GM18909 (cell line): ENCODE measurements at regions not wholly inside any gene's neighbourhood (a gene's known extent, or its start where the extent isn't known, plus 50 kb on each side); places are given as distances from the start of the nearest gene placed in this dataset.
"Not testable (repeated sequence)": the region's sequence is repeated elsewhere in the genome, so short reads cannot be mapped to it uniquely, and the experiment has no call there.

Experiments used
- ATAC-seq: cut with Tn5 transposase; IDR thresholded peaks from one replicate; pipeline ENCODE4 v1.9.1; 2021; ENCODE audit warnings: mild to moderate bottlenecking; ENCODE audit not compliant: unreplicated experiment, poor library complexity

GRCh38 chr1:185681034-185681633 lies 53.1 kb upstream of the HMCN1 start:
- ATAC-seq, result peak; percentile 69

GRCh38 chr1:185680453-185680852 lies 53.7 kb upstream of the HMCN1 start:
- ATAC-seq, result no peak

DNA sequence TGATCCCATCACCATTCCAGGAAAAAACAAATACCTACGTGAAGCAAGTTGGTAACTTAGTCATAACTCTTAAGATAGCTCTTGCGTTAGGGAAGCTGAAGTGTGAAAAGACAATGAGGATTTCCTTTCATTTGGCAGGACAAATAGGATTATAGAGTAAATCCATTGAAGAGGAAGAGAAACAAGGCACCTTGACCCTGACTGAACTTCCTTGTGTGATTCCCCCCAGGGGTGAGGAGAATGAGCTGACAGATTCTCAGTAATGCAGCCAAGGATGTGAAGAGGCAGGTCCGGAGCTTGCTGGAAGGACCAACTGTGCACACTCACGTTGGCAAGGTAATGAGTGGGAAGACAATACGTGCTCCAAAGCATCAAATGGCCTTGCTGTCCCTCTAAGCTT lies 55.0 kb upstream of the HMCN1 start:
- ATAC-seq, result no peak

- no peak for ATAC-seq
These were observed 57.2 kb upstream of the HMCN1 start for GRCh38 chr1:185676969-185677368.

GRCh38 chr1:185674201-185674600 lies 60.0 kb upstream of the HMCN1 start:
- ATAC-seq, result peak; percentile 79

DNA sequence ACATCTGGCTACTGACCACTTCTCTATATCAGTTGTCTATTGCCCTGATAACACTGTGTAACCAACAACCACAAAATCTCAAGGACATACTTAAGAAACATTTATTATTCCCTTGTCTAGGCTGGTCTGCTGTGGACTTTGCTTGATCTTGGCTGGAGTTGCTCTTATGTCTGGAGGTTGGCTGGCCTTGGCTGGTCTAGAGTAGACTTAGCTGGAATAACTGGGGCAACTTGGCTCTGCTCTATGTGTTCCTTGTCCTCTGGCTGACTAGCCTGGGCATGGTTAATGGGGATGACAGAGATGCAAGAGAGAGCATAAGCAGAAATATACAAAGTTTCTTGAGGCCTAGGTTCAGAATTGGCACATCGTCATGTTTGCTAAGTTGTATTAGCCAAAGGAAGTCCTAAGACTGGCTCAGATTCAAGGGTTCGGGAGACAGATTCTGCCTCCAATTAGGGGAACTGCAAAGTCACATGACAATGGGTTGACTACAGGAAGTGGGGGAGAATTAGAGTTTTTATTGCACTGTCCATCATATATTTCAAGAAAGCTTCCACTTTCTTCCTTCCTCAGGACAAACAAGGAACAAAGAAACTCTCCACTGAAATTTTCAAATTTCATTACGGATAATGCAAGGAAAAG lies 61.4 kb upstream of the HMCN1 start:
- no peak for ATAC-seq

DNA sequence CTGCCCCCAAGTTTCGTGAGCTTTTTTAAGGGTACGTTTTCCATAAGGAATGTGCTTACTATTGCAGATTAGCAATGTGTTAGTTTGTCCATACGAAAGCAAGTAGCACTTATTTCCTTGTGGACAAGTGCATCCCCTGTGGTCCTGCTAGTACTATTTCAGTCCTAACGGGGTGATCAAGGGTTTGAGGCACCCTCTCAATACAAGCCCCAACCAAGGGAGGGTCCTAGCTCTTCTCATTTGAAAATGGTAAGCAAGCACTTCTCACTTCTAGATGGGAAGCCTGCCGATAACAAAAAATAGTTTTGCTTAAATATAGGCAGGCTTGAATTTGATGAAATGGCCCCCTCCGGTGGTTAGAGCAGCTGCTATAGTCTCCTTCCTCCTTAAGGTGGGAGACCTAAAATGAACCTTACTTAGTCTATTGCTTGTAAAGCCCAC lies 64.0 kb upstream of the HMCN1 start:
- peak; percentile 59 for ATAC-seq

DNA sequence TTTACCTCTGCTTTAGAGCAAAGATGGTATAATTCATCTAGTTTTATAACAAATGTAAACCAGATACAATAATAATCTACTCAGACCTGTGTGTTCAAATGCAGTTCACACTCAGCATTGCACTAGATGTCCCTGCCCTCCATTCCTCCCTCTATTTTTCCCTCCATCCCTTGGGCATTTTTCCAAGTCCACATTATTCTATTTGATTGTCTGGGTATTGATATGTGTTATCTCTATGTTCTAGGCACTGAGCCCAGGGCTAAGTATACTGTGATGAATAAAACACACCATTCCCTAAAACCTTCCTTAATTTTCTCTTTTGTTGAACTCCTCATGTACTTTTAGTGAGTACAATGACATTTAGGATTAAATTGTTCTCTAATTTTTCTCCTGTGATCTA lies 66.2 kb upstream of the HMCN1 start:
- ATAC-seq, result no peak

DNA sequence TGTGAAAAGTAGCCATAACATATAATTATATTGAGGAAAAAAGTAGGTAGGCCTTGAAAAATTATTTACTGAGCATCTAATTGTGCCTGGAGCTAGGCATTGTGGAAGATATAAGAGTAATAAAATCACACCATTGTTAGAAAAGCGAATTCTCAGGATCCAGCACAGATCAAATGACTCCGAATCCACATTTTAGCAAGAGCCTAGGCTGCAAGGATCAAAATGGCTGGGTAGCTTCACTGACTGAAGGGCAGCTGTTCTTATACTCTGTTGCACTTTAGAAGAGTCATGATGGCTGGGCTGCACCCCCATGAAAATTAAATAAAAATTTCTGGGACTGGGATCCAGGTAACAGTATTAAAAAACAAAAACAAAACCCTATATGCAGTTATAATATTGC lies 67.6 kb upstream of the HMCN1 start:
- no peak for ATAC-seq

DNA sequence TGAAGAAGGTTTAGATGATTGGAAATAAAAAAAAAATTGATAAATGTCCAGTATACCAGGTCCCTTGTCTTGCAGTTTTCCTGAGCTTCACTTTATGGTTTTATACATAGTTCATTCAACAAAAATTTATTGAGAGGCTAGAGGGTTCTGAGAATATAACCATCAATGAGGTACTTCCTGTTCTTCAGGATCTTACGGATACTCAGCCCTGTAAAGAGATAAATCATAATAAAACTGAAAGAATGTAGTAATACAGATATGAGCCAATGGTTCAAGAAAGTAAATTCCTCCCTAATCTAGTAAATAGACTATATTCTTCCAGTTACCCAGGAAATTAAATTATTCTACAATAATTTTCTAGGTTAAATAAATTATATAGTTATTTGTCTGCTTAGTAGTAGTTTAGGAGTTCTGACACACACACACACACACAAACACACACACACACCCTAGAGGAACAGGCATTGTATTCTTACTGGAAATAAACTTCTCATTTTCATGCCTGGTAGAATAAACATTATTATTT lies 70.4 kb upstream of the HMCN1 start:
- no peak for ATAC-seq

DNA sequence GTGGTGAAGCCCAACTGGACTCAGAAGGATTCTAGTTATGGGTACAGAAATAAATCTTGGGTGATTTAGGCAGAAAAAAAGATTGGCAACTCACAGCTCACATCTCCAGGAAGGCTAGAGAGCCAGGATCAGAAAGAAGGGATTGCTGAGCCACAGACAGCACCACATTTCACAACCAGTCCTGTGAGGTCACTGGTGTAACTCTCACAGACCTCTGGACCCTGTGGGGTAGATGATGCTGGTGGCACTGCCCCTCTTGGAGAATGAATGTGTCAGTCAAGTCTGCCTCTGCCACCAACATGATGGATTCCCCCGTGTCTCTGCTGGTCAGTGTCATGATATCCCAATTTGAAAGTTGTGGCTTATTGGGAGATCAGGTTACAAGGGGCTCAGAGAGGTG lies 70.9 kb upstream of the HMCN1 start:
- ATAC-seq, result no peak

GRCh38 chr1:185661971-185662370 lies 72.2 kb upstream of the HMCN1 start:
- ATAC-seq, result no peak

- no peak for ATAC-seq
These were observed 77.5 kb upstream of the HMCN1 start for GRCh38 chr1:185656663-185657062.

DNA sequence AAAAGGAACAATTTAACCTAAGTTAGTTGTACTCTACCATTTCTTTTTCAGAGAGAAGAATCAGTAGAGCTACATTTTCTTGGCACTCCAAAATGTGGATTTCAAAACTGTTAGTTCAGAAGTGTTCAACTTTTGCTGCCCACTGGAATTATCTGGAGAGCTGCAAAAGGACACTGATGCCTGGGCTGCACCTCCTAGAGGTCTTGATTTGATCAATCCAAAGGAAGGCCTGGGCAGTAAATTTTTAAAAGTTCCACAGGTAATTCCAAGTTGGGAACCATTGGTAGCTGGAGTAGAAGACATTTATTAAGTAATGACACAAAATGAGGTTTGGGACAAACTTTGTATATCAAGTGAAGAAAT lies 79.3 kb upstream of the HMCN1 start:
- ATAC-seq, result no peak

GRCh38 chr1:185654199-185654951 lies 79.8 kb upstream of the HMCN1 start:
- ATAC-seq, result no peak

- no peak for ATAC-seq
These were observed 80.6 kb upstream of the HMCN1 start for GRCh38 chr1:185653615-185654014.

DNA sequence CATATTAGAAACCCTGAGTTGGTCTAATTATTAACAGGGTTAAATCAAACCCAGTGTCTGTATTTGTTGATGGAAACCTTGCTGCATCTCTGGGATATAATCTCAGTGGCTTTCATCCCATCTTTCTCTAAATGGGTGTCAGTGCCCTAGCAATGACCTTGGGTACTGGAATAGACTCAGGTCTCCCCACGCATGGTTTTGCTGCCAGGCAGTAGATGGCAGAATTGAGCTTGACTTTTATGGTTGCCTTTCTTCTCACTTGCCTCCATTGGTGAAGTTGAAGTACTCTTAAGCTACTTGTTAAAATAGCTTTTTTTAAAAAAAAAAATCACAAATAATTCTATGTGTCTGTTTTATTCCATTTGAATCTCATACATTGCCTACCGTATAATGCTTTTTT lies 81.8 kb upstream of the HMCN1 start:
- no peak for ATAC-seq

GRCh38 chr1:185650602-185651230 lies 83.5 kb upstream of the HMCN1 start:
- no peak for ATAC-seq

DNA sequence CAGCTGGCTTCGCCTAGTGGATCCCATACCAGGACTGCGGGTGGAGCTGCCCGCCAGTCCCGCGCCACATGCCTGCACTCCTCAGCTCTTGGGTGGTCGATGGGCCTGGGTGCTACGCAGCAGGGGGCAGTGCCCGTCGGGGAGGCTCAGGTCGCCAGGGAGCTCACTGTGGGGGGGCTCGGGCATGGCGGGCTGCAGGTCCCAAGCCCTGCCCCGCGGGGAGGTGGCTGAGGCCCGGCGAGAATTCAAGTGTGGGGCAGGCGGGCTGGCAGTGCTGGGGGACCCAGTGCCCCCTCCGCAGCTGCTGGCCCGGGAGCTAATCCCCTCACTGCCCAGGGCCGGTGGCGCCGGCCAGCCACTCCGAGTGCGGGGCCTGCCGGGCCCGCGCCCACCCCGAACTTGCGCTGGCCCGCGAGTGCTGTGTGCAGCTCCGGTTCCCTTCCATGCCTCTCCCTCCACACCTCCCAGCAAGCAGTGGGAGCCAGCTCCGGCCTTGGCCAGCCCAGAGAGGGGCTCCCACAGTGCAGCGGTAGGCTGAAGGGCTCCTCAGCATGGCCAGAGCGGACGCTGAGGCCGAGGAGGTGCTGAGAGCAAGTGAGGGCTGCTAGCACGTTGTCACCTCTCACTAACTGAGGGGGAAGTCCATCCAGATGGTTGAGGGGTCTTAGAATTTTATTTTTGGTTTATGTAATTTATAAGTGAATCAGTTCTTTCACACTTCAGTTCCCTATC lies 85.2 kb upstream of the HMCN1 start:
- ATAC-seq, result no peak

DNA sequence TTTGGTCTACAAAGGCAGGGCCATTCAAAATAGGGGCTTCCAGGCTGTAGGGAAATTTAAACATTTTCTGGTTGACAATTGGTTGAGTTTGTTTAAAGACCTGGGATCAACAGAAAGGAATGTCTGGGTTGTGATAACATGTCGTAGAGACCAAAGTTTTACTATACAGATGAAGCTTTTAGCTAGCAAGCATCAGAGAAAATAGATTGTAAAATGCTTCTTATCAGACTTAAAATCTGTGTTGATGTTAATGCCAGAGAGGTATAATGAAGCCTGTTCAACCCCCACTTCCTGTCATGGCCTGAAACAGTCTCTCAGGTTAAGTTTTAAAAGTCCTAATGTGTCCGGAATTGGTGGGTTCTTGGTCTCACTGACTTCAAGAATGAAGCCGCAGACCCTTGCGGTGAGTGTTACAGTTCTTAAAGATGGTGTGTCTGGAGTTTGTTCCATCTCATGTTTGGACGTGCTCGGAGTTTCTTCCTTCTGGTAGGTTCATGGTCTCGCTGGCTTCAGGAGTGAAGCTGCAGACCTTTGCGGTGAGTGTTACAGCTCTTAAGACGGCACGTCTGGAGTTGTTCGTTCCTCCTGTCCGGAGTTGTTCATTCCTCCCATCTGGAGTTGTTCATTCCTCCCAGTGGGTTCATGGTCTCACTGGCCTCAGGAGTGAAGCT lies 86.5 kb upstream of the HMCN1 start:
- ATAC-seq, result not testable (repeated sequence)
